ENCODE measurements at regions not wholly inside any gene's neighbourhood (a gene's known extent, or its start where the extent isn't known, plus 50 kb on each side); places are given as distances from the start of the nearest gene placed in this dataset.

DNA sequence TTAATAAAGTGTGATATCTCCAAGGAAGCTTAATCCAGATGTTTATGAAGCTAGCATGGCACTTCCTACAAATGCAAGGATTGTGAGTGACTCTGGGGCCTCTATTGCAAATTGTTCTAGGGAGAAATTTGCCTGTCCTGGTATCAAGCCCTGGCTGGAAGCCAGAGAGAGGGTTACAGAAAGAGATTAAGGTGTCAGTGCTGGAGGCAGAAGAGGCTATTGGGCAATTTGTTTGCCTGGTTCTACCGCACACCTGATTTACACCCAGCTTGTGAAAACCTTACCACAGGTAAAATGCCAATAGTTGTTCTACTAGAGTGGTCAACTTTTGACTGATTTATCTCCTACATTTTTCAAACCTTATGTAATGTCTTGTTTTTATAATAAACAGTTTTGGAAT, 186.7 kb upstream of the FAT1 start:
- Histone ChIP-seq H3K9me3 (ENCODE audit: control insufficient read depth, insufficient read depth, low read length) (no peaks in the 10 kb centered on the region), H3K4me1 (ENCODE audit: control insufficient read depth, insufficient read depth, low read length) (no peaks in the 10 kb centered on the region), H3K27me3 (ENCODE audit: control insufficient read depth, insufficient read depth, low read length) (no peaks in the 10 kb centered on the region), H3K36me3 (ENCODE audit: control insufficient read depth, insufficient read depth, low read length) (no peaks in the 10 kb centered on the region), H3K4me3 (ENCODE audit: low read length) (no peak overlapping the region), H3K27ac (ENCODE audit: low read length) (no peak overlapping the region)
- no peak for DNase-seq
- Mint-ChIP-seq H3K27me3 (ENCODE audit: low read depth in 2 of 2) (no peaks in the 10 kb centered on the region), H3K9me3 (peaks cover 22 to 23% of the 10 kb centered on the region in 2 donors), H3K4me1 (no peaks in the 10 kb centered on the region), H3K36me3 (peaks cover 7% of the 10 kb centered on the region), H3K4me3 (no peak overlapping the region), H3K27ac (no peak overlapping the region)
- 100% methylated on average over 1 of the region's 1 CpG for WGBS (ENCODE audit: insufficient coverage)
- intact Hi-C loops (cut with micrococcal nuclease), result no loop called here
- TF ChIP-seq, protein P1, sequence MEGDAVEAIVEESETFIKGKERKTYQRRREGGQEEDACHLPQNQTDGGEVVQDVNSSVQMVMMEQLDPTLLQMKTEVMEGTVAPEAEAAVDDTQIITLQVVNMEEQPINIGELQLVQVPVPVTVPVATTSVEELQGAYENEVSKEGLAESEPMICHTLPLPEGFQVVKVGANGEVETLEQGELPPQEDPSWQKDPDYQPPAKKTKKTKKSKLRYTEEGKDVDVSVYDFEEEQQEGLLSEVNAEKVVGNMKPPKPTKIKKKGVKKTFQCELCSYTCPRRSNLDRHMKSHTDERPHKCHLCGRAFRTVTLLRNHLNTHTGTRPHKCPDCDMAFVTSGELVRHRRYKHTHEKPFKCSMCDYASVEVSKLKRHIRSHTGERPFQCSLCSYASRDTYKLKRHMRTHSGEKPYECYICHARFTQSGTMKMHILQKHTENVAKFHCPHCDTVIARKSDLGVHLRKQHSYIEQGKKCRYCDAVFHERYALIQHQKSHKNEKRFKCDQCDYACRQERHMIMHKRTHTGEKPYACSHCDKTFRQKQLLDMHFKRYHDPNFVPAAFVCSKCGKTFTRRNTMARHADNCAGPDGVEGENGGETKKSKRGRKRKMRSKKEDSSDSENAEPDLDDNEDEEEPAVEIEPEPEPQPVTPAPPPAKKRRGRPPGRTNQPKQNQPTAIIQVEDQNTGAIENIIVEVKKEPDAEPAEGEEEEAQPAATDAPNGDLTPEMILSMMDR (IDR thresholded peaks at IDR 0.05), result no peak
- no peak for ATAC-seq

DNA sequence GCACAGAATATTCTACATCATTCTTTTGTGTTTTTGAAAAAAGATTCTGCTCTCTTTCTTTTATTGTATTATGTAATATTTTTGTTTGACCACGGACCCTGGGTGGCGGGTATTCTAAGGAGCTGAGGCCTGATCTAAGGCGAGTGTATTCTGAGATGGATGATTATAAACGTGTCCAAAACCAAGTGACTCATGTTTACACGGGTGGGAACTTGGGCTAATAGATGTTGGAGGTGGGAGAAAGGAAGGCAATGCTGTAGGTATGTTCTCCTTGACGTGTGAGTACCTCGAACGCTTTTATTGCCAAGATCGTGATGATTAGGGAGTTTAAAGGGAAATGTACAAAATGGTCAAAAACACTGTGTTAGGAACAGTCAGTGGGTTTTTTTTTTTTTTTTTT, 188.9 kb upstream of the FAT1 start:
- no peak for ATAC-seq

DNA sequence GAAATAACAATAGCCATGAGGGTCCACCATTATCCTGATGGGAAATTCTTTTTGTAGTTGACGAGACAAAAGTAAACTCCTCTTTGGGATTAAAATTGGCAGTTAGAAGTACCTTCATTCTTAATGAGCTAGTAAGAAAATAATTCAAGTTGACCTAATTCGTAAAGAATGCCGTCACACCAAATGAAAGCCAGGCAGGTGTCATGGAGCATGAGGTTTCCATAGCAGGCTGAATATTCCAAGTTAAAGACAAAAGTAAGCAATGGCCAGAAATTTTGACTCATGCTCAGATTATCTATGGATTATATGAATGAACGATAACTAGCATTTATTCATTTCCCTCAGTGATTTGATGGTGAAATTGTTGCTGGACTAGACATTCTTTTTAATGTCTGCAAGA, 192.2 kb upstream of the FAT1 start:
- Mint-ChIP-seq H3K27ac (no peak overlapping the region), H3K4me3 (no peak overlapping the region), H3K4me1 (no peaks in the 10 kb centered on the region), H3K27me3 (ENCODE audit: low read depth in 2 of 2) (no peaks in the 10 kb centered on the region), H3K9me3 (peaks cover 18 to 19% of the 10 kb centered on the region in 2 donors), H3K36me3 (no peaks in the 10 kb centered on the region)
- H3K27ac ChIP-seq (ENCODE audit: low read length), result no peak overlapping the region
- no peak for ATAC-seq
- no peaks in the 10 kb centered on the region for H3K27me3 ChIP-seq (ENCODE audit: control insufficient read depth, insufficient read depth, low read length)
- DNase-seq, result no peak
- H3K9me3 ChIP-seq (ENCODE audit: control insufficient read depth, insufficient read depth, low read length), result peaks cover 3% of the 10 kb centered on the region
- WGBS (ENCODE audit: insufficient coverage), result 94% methylated on average over 3 of the region's 4 CpGs
- no peak overlapping the region for H3K4me3 ChIP-seq (ENCODE audit: low read length)
- no peaks in the 10 kb centered on the region for H3K36me3 ChIP-seq (ENCODE audit: control insufficient read depth, insufficient read depth, low read length)
- no peaks in the 10 kb centered on the region for H3K4me1 ChIP-seq (ENCODE audit: control insufficient read depth, insufficient read depth, low read length)
- TF ChIP-seq, protein P1 (IDR thresholded peaks at IDR 0.05), result no peak
- intact Hi-C loops (cut with micrococcal nuclease), result no loop called here

More for the DNA sequence above, 188.9 kb upstream of the FAT1 start:
- no peak overlapping the region for H3K4me3 Mint-ChIP-seq
- Histone ChIP-seq H3K36me3 (ENCODE audit: control insufficient read depth, insufficient read depth, low read length) (no peaks in the 10 kb centered on the region), H3K4me1 (ENCODE audit: control insufficient read depth, insufficient read depth, low read length) (no peaks in the 10 kb centered on the region), H3K9me3 (ENCODE audit: control insufficient read depth, insufficient read depth, low read length) (no peaks in the 10 kb centered on the region), H3K27ac (ENCODE audit: low read length) (no peak overlapping the region), H3K27me3 (ENCODE audit: control insufficient read depth, insufficient read depth, low read length) (no peaks in the 10 kb centered on the region), H3K4me3 (ENCODE audit: low read length) (no peak overlapping the region)
- H3K27me3 Mint-ChIP-seq (ENCODE audit: low read depth in 2 of 2), result no peaks in the 10 kb centered on the region
- H3K36me3 Mint-ChIP-seq, result peaks cover 7% of the 10 kb centered on the region
- H3K9me3 Mint-ChIP-seq, result peaks cover 18 to 22% of the 10 kb centered on the region in 2 donors
- WGBS (ENCODE audit: insufficient coverage), result 70% methylated on average over 9 of the region's 9 CpGs
- DNase-seq, result no peak
- no peaks in the 10 kb centered on the region for H3K4me1 Mint-ChIP-seq
- intact Hi-C loops (cut with micrococcal nuclease), result no loop called here
- no peak overlapping the region for H3K27ac Mint-ChIP-seq
- TF ChIP-seq, protein P1 (IDR thresholded peaks at IDR 0.05), result no peak

GRCh38 chr4:186917136-186917535, 193.5 kb upstream of the FAT1 start:
- no peak overlapping the region for H3K27ac ChIP-seq (ENCODE audit: low read length)
- H3K4me1 Mint-ChIP-seq, result no peaks in the 10 kb centered on the region
- H3K4me3 ChIP-seq (ENCODE audit: low read length), result no peak overlapping the region
- H3K9me3 Mint-ChIP-seq, result peaks cover 15% of the 10 kb centered on the region in 2 donors
- no peaks in the 10 kb centered on the region for H3K36me3 Mint-ChIP-seq
- H3K27me3 Mint-ChIP-seq (ENCODE audit: low read depth in 2 of 2), result no peaks in the 10 kb centered on the region
- no peaks in the 10 kb centered on the region for H3K36me3 ChIP-seq (ENCODE audit: control insufficient read depth, insufficient read depth, low read length)
- DNase-seq (no peak), ATAC-seq (no peak)
- peaks cover 3% of the 10 kb centered on the region for H3K9me3 ChIP-seq (ENCODE audit: control insufficient read depth, insufficient read depth, low read length)
- H3K4me1 ChIP-seq (ENCODE audit: control insufficient read depth, insufficient read depth, low read length), result no peaks in the 10 kb centered on the region
- TF ChIP-seq, protein P1 (IDR thresholded peaks at IDR 0.05), result no peak
- intact Hi-C loops (cut with micrococcal nuclease), result no loop called here
- no peak overlapping the region for H3K4me3 Mint-ChIP-seq
- no peak overlapping the region for H3K27ac Mint-ChIP-seq
- no peaks in the 10 kb centered on the region for H3K27me3 ChIP-seq (ENCODE audit: control insufficient read depth, insufficient read depth, low read length)
